ENCODE measurements at regions not wholly inside any gene's neighbourhood (a gene's known extent, or its start where the extent isn't known, plus 50 kb on each side); places are given as distances from the start of the nearest gene placed in this dataset.

GRCh38 chr2:407630-408029 lies 119.7 kb upstream of the ALKAL2 start:
- DNase-seq: no peak
- ChIA-PET CTCF (no interaction called here), POLR2A (no interaction called here)
- no peak overlapping the region for H3K4me3 Mint-ChIP-seq
- no peaks in the 10 kb centered on the region for H3K36me3 Mint-ChIP-seq (ENCODE audit: low read depth)
- peaks cover 6% of the 10 kb centered on the region for H3K9me3 Mint-ChIP-seq
- H3K27ac Mint-ChIP-seq: no peak overlapping the region
- H3K27me3 Mint-ChIP-seq: peaks cover 7% of the 10 kb centered on the region
- H3K4me1 Mint-ChIP-seq: no peaks in the 10 kb centered on the region

GRCh38 chr2:406876-407275 lies 119.0 kb upstream of the ALKAL2 start:
- H3K27me3 Mint-ChIP-seq: peaks cover 4% of the 10 kb centered on the region
- no peak overlapping the region for H3K27ac Mint-ChIP-seq
- H3K4me1 Mint-ChIP-seq: no peaks in the 10 kb centered on the region
- no peaks in the 10 kb centered on the region for H3K36me3 Mint-ChIP-seq (ENCODE audit: low read depth)
- ChIA-PET CTCF (no interaction called here), POLR2A (no interaction called here)
- DNase-seq: no peak
- H3K9me3 Mint-ChIP-seq: peaks cover 6% of the 10 kb centered on the region
- H3K4me3 Mint-ChIP-seq: no peak overlapping the region

- Mint-ChIP-seq H3K4me1 (no peaks in the 10 kb centered on the region), H3K27me3 (peaks cover 4% of the 10 kb centered on the region), H3K4me3 (no peak overlapping the region), H3K27ac (no peak overlapping the region), H3K36me3 (ENCODE audit: low read depth) (no peaks in the 10 kb centered on the region), H3K9me3 (peaks cover 6% of the 10 kb centered on the region)
- ChIA-PET POLR2A (no interaction called here), CTCF (no interaction called here)
- no peak for DNase-seq
Observed at GRCh38 chr2:406231-406630, 118.3 kb upstream of the ALKAL2 start.

GRCh38 chr2:404581-404980 lies 116.7 kb upstream of the ALKAL2 start:
- Mint-ChIP-seq H3K4me3 (no peak overlapping the region), H3K27me3 (no peaks in the 10 kb centered on the region), H3K9me3 (peaks cover 6% of the 10 kb centered on the region), H3K4me1 (no peaks in the 10 kb centered on the region), H3K27ac (no peak overlapping the region), H3K36me3 (ENCODE audit: low read depth) (no peaks in the 10 kb centered on the region)
- DNase-seq: no peak
- POLR2A ChIA-PET: no interaction called here
- CTCF ChIA-PET: no interaction called here

GRCh38 chr2:403682-404081 lies 115.8 kb upstream of the ALKAL2 start:
- H3K36me3 Mint-ChIP-seq (ENCODE audit: low read depth): no peaks in the 10 kb centered on the region
- no peak for DNase-seq
- H3K9me3 Mint-ChIP-seq: peaks cover 6% of the 10 kb centered on the region
- no peaks in the 10 kb centered on the region for H3K27me3 Mint-ChIP-seq
- no peak overlapping the region for H3K4me3 Mint-ChIP-seq
- no peak overlapping the region for H3K27ac Mint-ChIP-seq
- no peaks in the 10 kb centered on the region for H3K4me1 Mint-ChIP-seq
- CTCF ChIA-PET: no interaction called here
- POLR2A ChIA-PET: no interaction called here

- ChIA-PET CTCF (no interaction called here), POLR2A (no interaction called here)
- Mint-ChIP-seq H3K4me1 (no peaks in the 10 kb centered on the region), H3K4me3 (no peak overlapping the region), H3K27me3 (no peaks in the 10 kb centered on the region), H3K27ac (no peak overlapping the region), H3K36me3 (ENCODE audit: low read depth) (no peaks in the 10 kb centered on the region), H3K9me3 (peaks cover 6% of the 10 kb centered on the region)
- no peak for DNase-seq
Observed at GRCh38 chr2:402721-403120, 114.8 kb upstream of the ALKAL2 start.

GRCh38 chr2:402206-402605 lies 114.3 kb upstream of the ALKAL2 start:
- Mint-ChIP-seq H3K36me3 (ENCODE audit: low read depth) (no peaks in the 10 kb centered on the region), H3K27me3 (no peaks in the 10 kb centered on the region), H3K9me3 (peaks cover 6% of the 10 kb centered on the region), H3K4me1 (no peaks in the 10 kb centered on the region), H3K4me3 (no peak overlapping the region), H3K27ac (no peak overlapping the region)
- no peak for DNase-seq
- ChIA-PET CTCF (no interaction called here), POLR2A (no interaction called here)

- ChIA-PET CTCF (no interaction called here), POLR2A (no interaction called here)
- Mint-ChIP-seq H3K36me3 (ENCODE audit: low read depth) (no peaks in the 10 kb centered on the region), H3K27me3 (no peaks in the 10 kb centered on the region), H3K4me1 (no peaks in the 10 kb centered on the region), H3K9me3 (peaks cover 6% of the 10 kb centered on the region), H3K27ac (no peak overlapping the region), H3K4me3 (no peak overlapping the region)
- no peak for DNase-seq
Observed at GRCh38 chr2:401019-401679, 113.3 kb upstream of the ALKAL2 start.

GRCh38 chr2:397926-398325 lies 110.0 kb upstream of the ALKAL2 start:
- POLR2A ChIA-PET: no interaction called here
- peaks cover 16% of the 10 kb centered on the region for H3K4me1 Mint-ChIP-seq
- CTCF ChIA-PET: no interaction called here

GRCh38 chr2:397521-397920 lies 109.6 kb upstream of the ALKAL2 start:
- no peaks in the 10 kb centered on the region for H3K36me3 Mint-ChIP-seq (ENCODE audit: low read depth)

More at GRCh38 chr2:397926-398325, 110.0 kb upstream of the ALKAL2 start:
- Mint-ChIP-seq H3K27ac (no peak overlapping the region), H3K4me3 (no peak overlapping the region), H3K27me3 (no peaks in the 10 kb centered on the region), H3K36me3 (ENCODE audit: low read depth) (no peaks in the 10 kb centered on the region), H3K9me3 (peaks cover 2% of the 10 kb centered on the region)
- DNase-seq: no peak

GRCh38 chr2:396903-397302 lies 109.0 kb upstream of the ALKAL2 start:
- Mint-ChIP-seq H3K9me3 (peaks cover 3% of the 10 kb centered on the region), H3K4me1 (peaks cover 23% of the 10 kb centered on the region), H3K4me3 (no peak overlapping the region), H3K27me3 (no peaks in the 10 kb centered on the region), H3K36me3 (ENCODE audit: low read depth) (no peaks in the 10 kb centered on the region), H3K27ac (no peak overlapping the region)
- ChIA-PET POLR2A (no interaction called here), CTCF (no interaction called here)
- no peak for DNase-seq

More at GRCh38 chr2:397521-397920, 109.6 kb upstream of the ALKAL2 start:
- Mint-ChIP-seq H3K27me3 (no peaks in the 10 kb centered on the region), H3K4me1 (peaks cover 19% of the 10 kb centered on the region), H3K9me3 (peaks cover 3% of the 10 kb centered on the region), H3K27ac (no peak overlapping the region), H3K4me3 (no peak overlapping the region)
- ChIA-PET POLR2A (no interaction called here), CTCF (no interaction called here)
- no peak for DNase-seq

- DNase-seq: no peak
Observed at GRCh38 chr2:395886-396285, 108.0 kb upstream of the ALKAL2 start.

GRCh38 chr2:393711-394696 lies 106.1 kb upstream of the ALKAL2 start:
- peaks cover 28% of the 10 kb centered on the region for H3K4me1 Mint-ChIP-seq
- H3K4me3 Mint-ChIP-seq: peak overlapping the region; percentile 69
- H3K27ac Mint-ChIP-seq: peak overlapping the region; percentile 75
- ChIA-PET POLR2A (interaction anchor here (0.6 to 0.9 kb wide), 3 partner anchors 15 to 43 kb away, joined by 3 read pairs; no protein-coding TSS in a partner anchor), CTCF (interaction anchor here (0.7 kb wide), 1 partner anchor 67 kb away, joined by 3 read pairs; no protein-coding TSS in a partner anchor)
- peaks cover 5% of the 10 kb centered on the region for H3K9me3 Mint-ChIP-seq
- no peaks in the 10 kb centered on the region for H3K27me3 Mint-ChIP-seq
- DNase-seq: peak; percentile 80
- H3K36me3 Mint-ChIP-seq (ENCODE audit: low read depth): no peaks in the 10 kb centered on the region

More at GRCh38 chr2:395886-396285, 108.0 kb upstream of the ALKAL2 start:
- Mint-ChIP-seq H3K9me3 (peaks cover 3% of the 10 kb centered on the region), H3K27ac (no peak overlapping the region), H3K27me3 (no peaks in the 10 kb centered on the region), H3K4me1 (peaks cover 28% of the 10 kb centered on the region), H3K36me3 (ENCODE audit: low read depth) (no peaks in the 10 kb centered on the region), H3K4me3 (no peak overlapping the region)
- CTCF ChIA-PET: no interaction called here
- POLR2A ChIA-PET: no interaction called here

All from activated CD4-positive, alpha-beta memory T cell treated with anti-CD3 and anti-CD28 coated beads, Interleukin-2, amount 10 ng/mL, durations not matched to agents 7 days and 5 days (primary cell).